ENCODE measurements at regions not wholly inside any gene's neighbourhood (a gene's known extent, or its start where the extent isn't known, plus 50 kb on each side); places are given as distances from the start of the nearest gene placed in this dataset.

- no peak for DNase-seq
These were observed 177.8 kb upstream of the USP15 start for GRCh38 chr12:62082448-62082847.

DNA sequence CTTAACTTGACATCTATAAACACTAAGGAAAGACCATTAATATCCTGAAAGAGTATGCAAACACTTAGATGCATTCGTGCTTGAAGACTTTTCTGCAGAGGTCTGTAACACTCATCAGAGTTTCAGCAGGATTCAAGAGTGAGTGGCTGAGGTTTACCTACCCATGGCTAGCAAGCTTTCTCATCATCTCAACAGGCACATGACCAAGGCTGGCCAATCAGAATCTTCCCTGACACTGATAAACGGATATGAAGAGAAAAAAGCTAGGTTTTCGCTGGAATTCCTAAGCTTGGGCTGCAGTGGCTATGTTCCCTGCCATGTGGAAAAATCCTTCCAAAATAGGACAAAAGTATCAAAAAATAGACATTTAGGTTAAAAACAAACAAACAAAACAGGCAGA is 162.1 kb upstream of the USP15 start:
- DNase-seq, result no peak

DNA sequence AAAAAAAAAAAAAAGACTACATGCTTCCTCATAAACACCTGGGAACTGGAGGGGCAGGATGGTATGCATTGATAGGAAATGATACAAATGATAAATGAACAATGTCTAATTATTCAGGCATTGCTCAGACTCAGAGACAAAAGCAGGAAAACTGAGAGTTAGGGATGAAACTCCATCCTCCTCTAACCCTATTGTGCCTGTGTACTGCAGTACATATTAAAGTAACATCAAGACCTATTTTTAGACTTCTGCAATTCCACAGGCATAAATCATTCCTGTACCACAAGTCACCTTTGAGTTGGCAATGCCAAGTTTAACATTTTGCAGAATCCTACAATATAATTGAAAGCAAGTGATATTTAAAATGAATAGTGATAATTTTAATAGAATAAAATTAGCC is 156.5 kb upstream of the USP15 start:
- DNase-seq, result no peak

- no peak for DNase-seq
These were observed 153.5 kb upstream of the USP15 start for GRCh38 chr12:62106547-62107185.

- DNase-seq, result no peak
These were observed 146.7 kb upstream of the USP15 start for GRCh38 chr12:62113366-62114011.

GRCh38 chr12:62116986-62117385 is 143.2 kb upstream of the USP15 start:
- DNase-seq, result no peak

- DNase-seq, result peak; percentile 67
These were observed 136.4 kb upstream of the USP15 start for GRCh38 chr12:62123721-62124203.

GRCh38 chr12:62127516-62127915 is 132.7 kb upstream of the USP15 start:
- DNase-seq, result no peak

DNA sequence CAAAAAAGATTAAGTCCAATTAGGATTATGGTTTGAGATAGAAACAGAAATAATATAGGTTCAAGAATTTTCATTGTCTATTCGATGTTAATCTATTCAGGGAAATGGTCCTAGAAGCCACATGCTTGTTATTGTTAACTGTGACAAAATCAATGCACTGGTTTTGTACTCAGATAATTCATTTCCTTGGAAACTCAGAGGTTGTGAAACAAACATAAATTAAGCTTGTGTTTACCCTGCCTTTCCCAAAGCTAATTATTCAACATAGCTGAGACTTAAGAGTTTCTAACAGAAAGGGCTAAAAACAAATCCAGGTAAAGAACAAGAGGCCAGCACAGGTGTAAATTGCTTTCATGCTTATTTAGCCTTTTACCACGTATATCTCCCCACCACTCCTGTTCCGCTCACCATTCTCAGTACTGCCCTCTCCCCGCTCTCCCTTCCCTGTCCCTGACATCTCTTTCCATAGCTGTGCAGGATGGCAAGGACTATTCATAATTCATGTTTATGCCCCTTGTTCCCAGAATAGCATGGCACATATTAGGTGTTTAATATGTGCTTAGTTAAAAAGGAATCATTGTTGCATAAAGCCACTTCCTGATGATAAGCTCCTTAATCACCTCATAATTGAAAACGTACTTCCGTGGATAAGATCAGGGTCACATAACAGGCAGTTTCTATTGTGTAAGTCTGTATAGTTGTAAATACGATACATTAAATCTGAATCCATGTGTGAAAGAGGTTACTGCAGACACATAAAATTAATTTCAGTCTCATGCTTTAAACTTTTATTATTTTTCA is 131.8 kb upstream of the USP15 start:
- peak; percentile 67 for DNase-seq

DNA sequence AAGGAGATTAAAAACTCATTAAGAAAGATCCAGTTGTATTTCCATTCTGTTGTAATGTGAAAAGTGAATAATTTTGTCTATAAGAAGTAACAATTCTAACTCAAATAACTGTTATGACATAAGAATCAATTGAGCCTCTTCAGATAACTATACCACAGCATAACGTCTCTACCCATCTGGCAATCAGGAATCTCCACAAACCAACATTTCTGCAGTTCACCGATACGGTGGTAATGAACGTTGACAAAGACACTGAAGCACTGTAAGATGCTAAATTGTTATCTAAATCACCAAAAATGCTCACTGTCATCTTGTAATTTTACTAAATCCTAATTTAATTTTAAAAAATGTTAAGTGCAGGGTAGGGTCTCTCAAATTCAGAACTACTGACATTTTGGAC is 130.9 kb upstream of the USP15 start:
- DNase-seq, result no peak

GRCh38 chr12:62130402-62130801 is 129.8 kb upstream of the USP15 start:
- no peak for DNase-seq

- no peak for DNase-seq
These were observed 129.2 kb upstream of the USP15 start for GRCh38 chr12:62130834-62131552.

- no peak for DNase-seq
These were observed 126.8 kb upstream of the USP15 start for GRCh38 chr12:62133440-62133839.

GRCh38 chr12:62135553-62136200 is 124.5 kb upstream of the USP15 start:
- DNase-seq, result no peak

DNA sequence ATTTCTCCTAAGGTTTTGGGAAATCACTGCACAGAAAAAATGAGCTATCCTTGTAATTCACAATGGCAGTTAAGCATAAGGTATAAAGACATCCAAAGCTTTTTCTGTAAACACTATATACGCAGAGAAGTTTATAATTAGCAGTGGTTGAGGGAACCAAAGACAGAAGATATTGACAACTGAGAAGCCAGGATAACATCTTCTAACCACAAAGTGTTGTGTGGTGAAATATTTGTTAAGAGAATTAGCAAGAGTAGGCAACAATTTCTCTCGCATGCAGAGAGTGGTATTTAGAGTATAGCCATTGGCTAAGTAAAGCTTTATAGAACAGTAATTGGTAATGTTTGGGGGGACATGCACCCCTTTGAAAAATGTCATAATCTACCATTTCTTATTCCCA is 123.7 kb upstream of the USP15 start:
- no peak for DNase-seq

DNA sequence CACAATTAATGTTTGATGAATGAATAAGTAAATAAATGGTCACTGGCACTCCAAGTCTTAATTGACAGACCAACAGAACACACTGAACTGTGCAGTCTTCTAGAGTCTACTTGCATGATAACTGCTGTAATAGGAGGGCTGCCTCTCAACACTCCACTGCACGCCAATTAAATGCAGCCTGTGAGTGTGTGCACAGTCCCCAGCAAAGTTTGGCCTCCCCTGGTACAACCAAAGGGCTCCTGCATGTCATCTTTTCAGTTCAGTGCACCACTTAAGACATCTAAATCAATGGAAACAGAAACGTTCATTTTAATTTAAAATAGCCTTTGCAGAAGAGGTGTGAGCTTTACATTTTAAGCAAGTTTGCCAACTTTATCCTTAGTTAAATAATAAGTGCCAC is 121.7 kb upstream of the USP15 start:
- no peak for DNase-seq

- DNase-seq, result no peak
These were observed 113.9 kb upstream of the USP15 start for GRCh38 chr12:62146318-62146717.

- no peak for DNase-seq
These were observed 102.2 kb upstream of the USP15 start for GRCh38 chr12:62158013-62158412.

GRCh38 chr12:62158461-62159360 is 101.5 kb upstream of the USP15 start:
- DNase-seq, result no peak

DNA sequence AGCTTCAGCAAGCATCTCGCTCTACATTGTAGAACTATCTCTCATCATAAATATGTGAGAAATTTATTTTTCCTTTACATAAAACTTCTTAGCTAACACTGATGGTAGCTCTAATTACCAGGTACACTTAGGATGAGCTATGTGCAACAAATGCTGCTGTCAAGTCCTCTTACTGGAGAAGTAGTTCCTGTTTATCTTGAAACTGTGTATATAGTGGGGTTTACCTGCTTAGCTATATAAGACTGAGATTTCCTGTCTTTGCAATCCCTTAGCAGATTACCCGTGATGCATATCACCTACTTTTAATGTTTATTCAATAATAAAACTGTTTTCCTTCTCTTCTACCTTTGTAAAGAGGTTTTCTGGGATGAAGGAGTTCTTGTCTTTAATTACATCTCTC is 98.0 kb upstream of the USP15 start:
- no peak for DNase-seq

DNA sequence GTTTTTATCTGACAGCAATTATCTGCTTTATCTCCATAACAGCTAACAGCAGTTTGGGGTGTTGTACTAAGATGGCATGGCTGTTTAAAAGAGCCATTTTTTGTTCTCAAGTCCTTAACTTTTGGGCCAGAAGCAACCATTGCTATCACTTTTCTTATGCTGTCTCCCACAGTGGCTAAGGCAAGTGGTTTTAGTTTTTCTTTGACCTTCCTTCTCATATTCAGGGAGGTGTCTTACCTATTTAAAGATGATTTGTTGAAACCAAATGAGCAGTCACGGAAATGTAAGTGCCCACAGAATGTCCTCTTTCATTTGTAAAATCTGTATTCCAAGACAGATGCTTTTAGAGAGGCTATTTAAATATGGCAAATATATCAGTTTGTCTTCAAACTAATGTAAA is 96.8 kb upstream of the USP15 start:
- DNase-seq, result no peak

DNA sequence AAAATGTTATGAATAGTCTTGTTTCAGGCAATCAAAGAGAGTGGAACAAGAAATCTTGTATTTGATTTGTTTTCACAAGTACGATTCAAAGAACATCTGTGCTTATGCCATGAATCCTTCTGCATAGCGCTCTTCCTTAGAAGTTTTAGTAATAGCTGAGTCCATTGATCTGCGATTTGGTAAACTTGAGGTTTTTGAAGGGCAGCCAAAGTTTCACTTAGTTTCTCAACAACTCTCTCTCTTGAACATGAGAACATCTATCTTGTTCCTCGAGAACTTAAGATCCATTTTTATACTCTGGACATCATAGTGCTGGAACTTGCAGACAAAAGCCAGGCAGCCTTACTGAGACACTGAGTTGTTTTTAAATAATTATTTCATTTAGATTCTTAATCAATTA is 96.2 kb upstream of the USP15 start:
- no peak for DNase-seq
